H9 (cell line): ENCODE measurements at regions not wholly inside any gene's neighbourhood (a gene's known extent, or its start where the extent isn't known, plus 50 kb on each side); places are given as distances from the start of the nearest gene placed in this dataset.
A peak's percentile ranks its signal among the peaks of the same experiment; 100 is the strongest.

ENCODE experiments used
- DNase-seq: peaks from one replicate; pipeline ENCODE4 v3.0.0-alpha.2; 2017
- H2AFZ ChIP-seq: one replicate; pipeline ENCODE4 v1.6.1; 2013; ENCODE audit warnings: mild to moderate bottlenecking, low read length, control low read depth, moderate library complexity
- H2AK5ac ChIP-seq: 2 replicates; pipeline ENCODE4 v1.6.1; 2013; ENCODE audit warnings: low read length, control low read depth, mixed read lengths; ENCODE audit not compliant: insufficient read length
- H2BK120ac ChIP-seq: one replicate; pipeline ENCODE4 v1.6.1; 2013; ENCODE audit warnings: low read depth, mild to moderate bottlenecking, low read length, control low read depth, inconsistent platforms; ENCODE audit not compliant: poor library complexity, severe bottlenecking
- H2BK12ac ChIP-seq: 2 replicates; pipeline ENCODE4 v1.6.1; 2013; ENCODE audit warnings: low read length, control low read depth, mixed read lengths, low read depth; ENCODE audit not compliant: insufficient read length
- H2BK15ac ChIP-seq: 2 replicates; pipeline ENCODE4 v1.6.1; 2013; ENCODE audit warnings: low read depth, low read length, control low read depth
- H2BK20ac ChIP-seq: one replicate; pipeline ENCODE4 v1.6.1; 2013; ENCODE audit warnings: low read depth, mild to moderate bottlenecking, low read length, control low read depth, inconsistent platforms; ENCODE audit not compliant: poor library complexity, severe bottlenecking
- H2BK5ac ChIP-seq: 2 replicates; pipeline ENCODE4 v1.6.1; 2013; ENCODE audit warnings: low read length, control low read depth, mixed read lengths; ENCODE audit not compliant: insufficient read length
- H3K14ac ChIP-seq: 2 replicates; pipeline ENCODE4 v1.6.1; 2013; ENCODE audit warnings: low read length, control low read depth; ENCODE audit not compliant: insufficient read depth
- H3K18ac ChIP-seq: 2 replicates; pipeline ENCODE4 v1.6.1; 2013; ENCODE audit warnings: low read depth, mild to moderate bottlenecking, mixed read lengths, low read length, control low read depth; ENCODE audit not compliant: insufficient read length
- H3K23ac ChIP-seq: 2 replicates; pipeline ENCODE4 v1.6.1; 2013; ENCODE audit warnings: low read length, control low read depth, mixed read lengths, low read depth; ENCODE audit not compliant: insufficient read length
- H3K23me2 ChIP-seq: 2 replicates; pipeline ENCODE4 v1.6.1; 2013; ENCODE audit warnings: low read depth, mild to moderate bottlenecking, mixed read lengths, low read length, control low read depth; ENCODE audit not compliant: insufficient read length, poor library complexity, severe bottlenecking
- H3K27ac ChIP-seq: 2 replicates; pipeline ENCODE4 v1.5.1; 2013; ENCODE audit warnings: low read length, control low read depth, mixed read lengths, low read depth; ENCODE audit not compliant: insufficient read length
- H3K27me3 ChIP-seq: 2 replicates; pipeline ENCODE4 v1.6.1; 2013; ENCODE audit warnings: low read length, control low read depth, inconsistent platforms; ENCODE audit not compliant: insufficient read depth
- H3K4ac ChIP-seq: 2 replicates; pipeline ENCODE4 v1.6.1; 2013; ENCODE audit warnings: low read depth, mild to moderate bottlenecking, control low read depth, inconsistent platforms, low read length, moderate library complexity
- H3K4me1 ChIP-seq: 2 replicates; pipeline ENCODE4 v1.6.1; 2013; ENCODE audit warnings: low read length, control low read depth, inconsistent platforms; ENCODE audit not compliant: insufficient read depth
- H3K4me2 ChIP-seq: 2 replicates; pipeline ENCODE4 v1.6.1; 2013; ENCODE audit warnings: low read length, control low read depth, mixed read lengths; ENCODE audit not compliant: insufficient read length, insufficient read depth
- H3K56ac ChIP-seq: 2 replicates; pipeline ENCODE4 v1.6.1; 2013; ENCODE audit warnings: low read depth, mild to moderate bottlenecking, mixed read lengths, low read length, control low read depth; ENCODE audit not compliant: insufficient read length
- H3K79me1 ChIP-seq: 2 replicates; pipeline ENCODE4 v1.6.1; 2013; ENCODE audit warnings: low read depth, mild to moderate bottlenecking, moderate library complexity, low read length, control low read depth, inconsistent platforms; ENCODE audit not compliant: insufficient read depth, poor library complexity, severe bottlenecking
- H3K79me2 ChIP-seq: 2 replicates; pipeline ENCODE4 v1.6.1; 2013; ENCODE audit warnings: low read length, control low read depth, inconsistent platforms; ENCODE audit not compliant: insufficient read depth
- H3K9ac ChIP-seq: 2 replicates; pipeline ENCODE4 v1.6.1; 2013; ENCODE audit warnings: low read length, control low read depth, mixed read lengths; ENCODE audit not compliant: insufficient read length; ENCODE audit errors: extremely low read depth
- H3K9me3 ChIP-seq: one replicate; pipeline ENCODE4 v1.6.1; 2013; ENCODE audit warnings: low read depth, low read length, inconsistent platforms; ENCODE audit not compliant: control insufficient read depth
- H3T11ph ChIP-seq: one replicate; pipeline ENCODE4 v1.6.1; 2013; ENCODE audit warnings: mild to moderate bottlenecking, low read length, control low read depth, inconsistent platforms
- H4K20me1 ChIP-seq: one replicate; pipeline ENCODE4 v1.6.1; 2013; ENCODE audit not compliant: control insufficient read depth, insufficient read length, insufficient read depth
- H4K5ac ChIP-seq: 2 replicates; pipeline ENCODE4 v1.6.1; 2013; ENCODE audit warnings: low read depth, mild to moderate bottlenecking, mixed read lengths, low read length, control low read depth; ENCODE audit not compliant: insufficient read length
- H4K8ac ChIP-seq: replicated peaks from 2 replicates; pipeline ENCODE4 v1.6.1; 2013; ENCODE audit warnings: low read length, control low read depth, mixed read lengths, low read depth; ENCODE audit not compliant: insufficient read length
- H4K91ac ChIP-seq: 2 replicates; pipeline ENCODE4 v1.6.1; 2013; ENCODE audit warnings: low read depth, mild to moderate bottlenecking, moderate library complexity, mixed read lengths, low read length, control low read depth; ENCODE audit not compliant: insufficient read length
- H3K27ac Mint-ChIP-seq, 3 experiments: 2 replicates in 2 of 3; 3 replicates in 1 of 3; pipeline ENCODE4 v1.8.0; 2020 to 2021; ENCODE audit warnings: mixed read lengths in 3 of 3, mild to moderate bottlenecking in 1 of 3, moderate library complexity in 1 of 3
- H3K27me3 Mint-ChIP-seq: 2 replicates; pipeline ENCODE4 v1.8.0; 2021; ENCODE audit warnings: low read depth, mild to moderate bottlenecking, moderate library complexity, mixed read lengths
- H3K36me3 Mint-ChIP-seq, 3 experiments: 2 replicates in 2 of 3; 3 replicates in 1 of 3; pipeline ENCODE4 v1.8.0; 2020 to 2021; ENCODE audit warnings: low read depth in 3 of 3, mixed read lengths in 3 of 3; ENCODE audit not compliant: insufficient read depth in 1 of 3
- H3K4me1 Mint-ChIP-seq, 2 experiments: 2 replicates each; pipeline ENCODE4 v1.8.0; 2020; ENCODE audit warnings: mixed read lengths in 2 of 2
- H3K4me3 Mint-ChIP-seq, 2 experiments: 2 replicates in 1 of 2; 3 replicates in 1 of 2; pipeline ENCODE4 v1.8.0; 2020 to 2021; ENCODE audit warnings: mild to moderate bottlenecking in 2 of 2, mixed read lengths in 2 of 2, moderate library complexity in 1 of 2
- H3K9me3 Mint-ChIP-seq, 2 experiments: 2 replicates in 1 of 2; 3 replicates in 1 of 2; pipeline ENCODE4 v1.8.0; 2020; ENCODE audit warnings: mild to moderate bottlenecking in 2 of 2, mixed read lengths in 2 of 2, moderate library complexity in 1 of 2
- WGBS: extraction: QIAGEN DNeasy Blood & Tissue Kit; methylation state at CpG from one replicate; pipeline ENCODE4 v1.1.7; 2013; ENCODE audit warnings: missing lambda C conversion rate, low lambda C conversion rate, mixed read lengths; ENCODE audit not compliant: insufficient read length; ENCODE audit errors: extremely low coverage; 5-methylcytosine and 5-hydroxymethylcytosine counted together
- TF ChIP-seq, protein P1 (sequence below): fragments of 200-600 bp; sonication (generic); conservative IDR thresholded peaks from 3 replicates; pipeline ENCODE4 v1.8.0; 2021; ENCODE audit warnings: antibody characterized with exemption, mild to moderate bottlenecking

DNA sequence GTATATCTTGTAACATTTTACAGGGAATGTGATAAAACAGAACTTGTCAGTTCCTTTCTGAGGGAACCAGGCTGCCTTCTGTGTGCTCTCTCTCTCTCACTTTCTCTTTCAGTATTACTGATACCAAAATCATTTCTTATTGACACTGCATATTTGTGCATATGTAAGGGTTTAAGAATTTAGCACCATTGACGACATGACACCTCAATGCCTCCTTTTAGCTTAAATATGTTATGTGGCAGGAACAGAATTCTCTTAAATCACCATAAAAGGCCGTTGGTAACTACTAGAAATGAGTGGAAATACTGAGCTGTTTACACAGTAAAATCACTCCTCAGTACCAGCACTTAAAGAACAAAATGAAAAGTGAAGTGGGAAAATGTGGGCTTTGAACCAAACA lies 457.7 kb upstream of the SYT1 start:
- Mint-ChIP-seq H3K36me3 (no peaks in the 10 kb centered on the region), H3K27me3 (no peaks in the 10 kb centered on the region), H3K27ac (peak overlapping the region in 2 of 3 experiments; percentile 52 to 62; a peak in 4 of 7 replicates), H3K9me3 (no peaks in the 10 kb centered on the region), H3K4me1 (peaks cover 36 to 38% of the 10 kb centered on the region in 2 experiments), H3K4me3 (no peak overlapping the region)
- H2BK12ac ChIP-seq: no peak overlapping the region
- H3K79me2 ChIP-seq: no peaks in the 10 kb centered on the region
- no peak overlapping the region for H3K27ac ChIP-seq
- H2BK15ac ChIP-seq: no peak overlapping the region
- no peak overlapping the region for H2BK5ac ChIP-seq
- H3K23me2 ChIP-seq: no peaks in the 10 kb centered on the region
- H3K9me3 ChIP-seq: no peaks in the 10 kb centered on the region
- H3T11ph ChIP-seq: no peak overlapping the region
- no peak overlapping the region for H3K9ac ChIP-seq
- H3K14ac ChIP-seq: no peak overlapping the region
- H4K20me1 ChIP-seq: no peaks in the 10 kb centered on the region
- H3K23ac ChIP-seq: no peak overlapping the region
- H4K8ac ChIP-seq: no peak overlapping the region
- no peak for DNase-seq
- no peak overlapping the region for H3K4ac ChIP-seq
- H3K4me1 ChIP-seq: peaks cover 5% of the 10 kb centered on the region
- H4K5ac ChIP-seq: no peak overlapping the region
- H3K79me1 ChIP-seq: no peaks in the 10 kb centered on the region
- no CpG with 5 or more reads among the region's 2 CpGs for WGBS
- H3K18ac ChIP-seq: no peak overlapping the region
- no peak overlapping the region for H2BK120ac ChIP-seq
- no peak overlapping the region for H2BK20ac ChIP-seq
- H3K27me3 ChIP-seq: no peaks in the 10 kb centered on the region
- H2AFZ ChIP-seq: no peak overlapping the region
- TF ChIP-seq, protein P1, sequence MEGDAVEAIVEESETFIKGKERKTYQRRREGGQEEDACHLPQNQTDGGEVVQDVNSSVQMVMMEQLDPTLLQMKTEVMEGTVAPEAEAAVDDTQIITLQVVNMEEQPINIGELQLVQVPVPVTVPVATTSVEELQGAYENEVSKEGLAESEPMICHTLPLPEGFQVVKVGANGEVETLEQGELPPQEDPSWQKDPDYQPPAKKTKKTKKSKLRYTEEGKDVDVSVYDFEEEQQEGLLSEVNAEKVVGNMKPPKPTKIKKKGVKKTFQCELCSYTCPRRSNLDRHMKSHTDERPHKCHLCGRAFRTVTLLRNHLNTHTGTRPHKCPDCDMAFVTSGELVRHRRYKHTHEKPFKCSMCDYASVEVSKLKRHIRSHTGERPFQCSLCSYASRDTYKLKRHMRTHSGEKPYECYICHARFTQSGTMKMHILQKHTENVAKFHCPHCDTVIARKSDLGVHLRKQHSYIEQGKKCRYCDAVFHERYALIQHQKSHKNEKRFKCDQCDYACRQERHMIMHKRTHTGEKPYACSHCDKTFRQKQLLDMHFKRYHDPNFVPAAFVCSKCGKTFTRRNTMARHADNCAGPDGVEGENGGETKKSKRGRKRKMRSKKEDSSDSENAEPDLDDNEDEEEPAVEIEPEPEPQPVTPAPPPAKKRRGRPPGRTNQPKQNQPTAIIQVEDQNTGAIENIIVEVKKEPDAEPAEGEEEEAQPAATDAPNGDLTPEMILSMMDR: no peak
- H4K91ac ChIP-seq: no peak overlapping the region
- H3K56ac ChIP-seq: no peak overlapping the region
- H3K4me2 ChIP-seq: no peak overlapping the region
- H2AK5ac ChIP-seq: no peak overlapping the region
